Parathyroid adenoma (tissue), 2 donors: ENCODE measurements at regions not wholly inside any gene's neighbourhood (a gene's known extent, or its start where the extent isn't known, plus 50 kb on each side); places are given as distances from the start of the nearest gene placed in this dataset.

Source experiments
- H2AFZ ChIP-seq: fragments of 300-600 bp; sonication (generic); one replicate; pipeline ENCODE4 v1.7.0; 2017; ENCODE audit warnings: antibody characterized with exemption, mild to moderate bottlenecking
- H3K27ac ChIP-seq: fragments of 300-600 bp; sonication (generic); one replicate; pipeline ENCODE4 v1.7.0; 2017
- H3K27me3 ChIP-seq: fragments of 300-600 bp; sonication (generic); one replicate; pipeline ENCODE4 v1.7.0; 2017; ENCODE audit warnings: low read length; ENCODE audit not compliant: control insufficient read depth, insufficient read depth
- H3K36me3 ChIP-seq: fragments of 300-600 bp; sonication (generic); one replicate; pipeline ENCODE4 v1.7.0; 2017; ENCODE audit warnings: low read length; ENCODE audit not compliant: control insufficient read depth, insufficient read depth
- H3K4me1 ChIP-seq: fragments of 300-600 bp; sonication (generic); one replicate; pipeline ENCODE4 v1.7.0; 2017; ENCODE audit warnings: control low read depth
- H3K4me2 ChIP-seq: fragments of 300-600 bp; sonication (generic); one replicate; pipeline ENCODE4 v1.7.0; 2017; ENCODE audit warnings: low read length
- H3K4me3 ChIP-seq: fragments of 300-600 bp; sonication (generic); one replicate; pipeline ENCODE4 v1.7.0; 2017; ENCODE audit warnings: low read depth, low read length
- H3K79me2 ChIP-seq: fragments of 300-600 bp; sonication (generic); one replicate; pipeline ENCODE4 v1.7.0; 2017; ENCODE audit warnings: control low read depth
- H3K9ac ChIP-seq: fragments of 300-600 bp; sonication (generic); one replicate; pipeline ENCODE4 v1.7.0; 2017; ENCODE audit warnings: mild to moderate bottlenecking
- H3K9me3 ChIP-seq: fragments of 300-600 bp; sonication (generic); one replicate; pipeline ENCODE4 v1.7.0; 2017; ENCODE audit warnings: low read length; ENCODE audit not compliant: control insufficient read depth
- CTCF ChIP-seq: fragments of 300-600 bp; sonication (generic); IDR thresholded peaks from one replicate; pipeline ENCODE4 v1.7.0; 2017; ENCODE audit warnings: antibody characterized with exemption, mild to moderate bottlenecking
- donor health status: primary hyperparathyroidism.

GRCh38 chr14:101115652-101116051 lies 212.1 kb upstream of the RTL1 start:
- no peak overlapping the region for H3K4me2 ChIP-seq
- TF ChIP-seq CTCF: no peak
- no peak overlapping the region for H3K9ac ChIP-seq

DNA sequence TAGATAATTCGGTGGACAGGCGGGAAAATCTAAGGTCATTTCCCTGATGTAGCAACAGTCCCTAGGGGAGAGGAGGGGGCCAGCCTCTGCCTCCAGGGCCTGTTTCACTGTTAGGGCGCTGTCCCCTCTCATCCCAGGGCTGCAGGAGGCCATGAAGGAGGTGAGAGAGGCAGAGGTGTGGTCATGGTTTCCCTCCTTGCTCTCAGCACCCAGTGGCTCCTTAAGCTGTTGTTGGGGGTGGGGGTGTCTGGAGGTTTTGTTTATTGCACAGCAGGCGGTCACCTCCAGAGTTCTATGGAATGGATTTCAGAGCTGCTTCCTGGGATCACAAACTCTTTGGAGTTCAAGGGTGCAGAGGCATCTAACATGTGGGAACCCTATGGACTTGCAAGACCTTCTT lies 212.5 kb upstream of the RTL1 start:
- H3K4me1 ChIP-seq: no peaks in the 10 kb centered on the region

More at GRCh38 chr14:101115652-101116051, 212.1 kb upstream of the RTL1 start:
- no peaks in the 10 kb centered on the region for H3K36me3 ChIP-seq
- no peak overlapping the region for H2AFZ ChIP-seq
- H3K27me3 ChIP-seq: no peaks in the 10 kb centered on the region
- H3K9me3 ChIP-seq: no peaks in the 10 kb centered on the region
- H3K4me1 ChIP-seq: no peaks in the 10 kb centered on the region
- H3K27ac ChIP-seq: no peak overlapping the region
- no peak overlapping the region for H3K4me3 ChIP-seq
- H3K79me2 ChIP-seq: no peaks in the 10 kb centered on the region

GRCh38 chr14:101116486-101117130 lies 213.1 kb upstream of the RTL1 start:
- H3K27ac ChIP-seq: no peak overlapping the region
- no peaks in the 10 kb centered on the region for H3K27me3 ChIP-seq
- H3K4me1 ChIP-seq: no peaks in the 10 kb centered on the region
- no peaks in the 10 kb centered on the region for H3K79me2 ChIP-seq
- H3K4me3 ChIP-seq: no peak overlapping the region
- no peak overlapping the region for H3K9ac ChIP-seq
- H3K9me3 ChIP-seq: no peaks in the 10 kb centered on the region
- H2AFZ ChIP-seq: no peak overlapping the region
- no peak for TF ChIP-seq CTCF
- H3K36me3 ChIP-seq: no peaks in the 10 kb centered on the region
- H3K4me2 ChIP-seq: no peak overlapping the region

More for the DNA sequence above, 212.5 kb upstream of the RTL1 start:
- Histone ChIP-seq H3K36me3 (no peaks in the 10 kb centered on the region), H3K27me3 (no peaks in the 10 kb centered on the region), H3K9ac (no peak overlapping the region), H3K4me3 (no peak overlapping the region), H2AFZ (no peak overlapping the region), H3K9me3 (no peaks in the 10 kb centered on the region), H3K79me2 (no peaks in the 10 kb centered on the region), H3K27ac (no peak overlapping the region), H3K4me2 (no peak overlapping the region)
- TF ChIP-seq CTCF: no peak

DNA sequence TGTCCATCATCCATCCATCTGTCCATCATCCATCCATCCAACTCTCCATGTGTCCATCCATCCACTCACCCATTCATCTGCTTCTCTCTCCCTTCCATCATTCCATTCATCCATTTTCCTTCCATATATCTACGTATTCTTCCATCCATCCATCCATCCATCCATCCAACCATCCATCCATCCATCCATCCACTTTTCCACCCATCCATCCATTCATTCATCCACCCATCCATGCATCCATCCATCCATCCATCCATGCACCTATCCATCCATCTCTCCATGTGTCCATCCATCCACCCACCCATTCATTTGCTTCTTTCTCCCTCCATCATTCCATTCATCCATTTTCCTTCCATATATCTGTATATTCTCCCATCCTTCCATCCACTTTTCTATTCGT lies 214.0 kb upstream of the RTL1 start:
- Histone ChIP-seq H2AFZ (no peak overlapping the region), H3K27ac (no peak overlapping the region), H3K27me3 (no peaks in the 10 kb centered on the region), H3K9ac (no peak overlapping the region), H3K4me2 (no peak overlapping the region), H3K4me3 (no peak overlapping the region), H3K9me3 (no peaks in the 10 kb centered on the region), H3K36me3 (no peaks in the 10 kb centered on the region), H3K4me1 (no peaks in the 10 kb centered on the region), H3K79me2 (no peaks in the 10 kb centered on the region)
- no peak for TF ChIP-seq CTCF

GRCh38 chr14:101118233-101118632 lies 214.7 kb upstream of the RTL1 start:
- Histone ChIP-seq H3K4me2 (no peak overlapping the region), H3K36me3 (no peaks in the 10 kb centered on the region)
- no peak for TF ChIP-seq CTCF

More at GRCh38 chr14:101118233-101118632, 214.7 kb upstream of the RTL1 start:
- H3K27me3 ChIP-seq: no peaks in the 10 kb centered on the region
- no peaks in the 10 kb centered on the region for H3K9me3 ChIP-seq
- H3K27ac ChIP-seq: no peak overlapping the region
- H3K9ac ChIP-seq: no peak overlapping the region
- no peak overlapping the region for H3K4me3 ChIP-seq
- no peaks in the 10 kb centered on the region for H3K79me2 ChIP-seq
- no peak overlapping the region for H2AFZ ChIP-seq
- no peaks in the 10 kb centered on the region for H3K4me1 ChIP-seq
